DND-41 (cell line): ENCODE measurements at regions not wholly inside any gene's neighbourhood (a gene's known extent, or its start where the extent isn't known, plus 50 kb on each side); places are given as distances from the start of the nearest gene placed in this dataset.
"Not testable (repeated sequence)": the region's sequence is repeated elsewhere in the genome, so short reads cannot be mapped to it uniquely, and the experiment has no call there.

ENCODE experiments used
- ATAC-seq: fragments of 200-7000 bp; cut with Tn5 transposase; 3 replicates; pipeline ENCODE4 v1.9.1; 2021; ENCODE audit warnings: low read depth; ENCODE audit not compliant: insufficient read depth
- DNase-seq: peaks from one replicate; pipeline ENCODE4 v3.0.0-alpha.2; 2020
- H2AFZ ChIP-seq: 2 replicates; pipeline ENCODE4 v1.6.0; 2012; ENCODE audit warnings: low read depth, low read length
- H3K27ac ChIP-seq: 2 replicates; pipeline ENCODE4 v1.5.1; 2012; ENCODE audit warnings: low read length, inconsistent platforms
- H3K27me3 ChIP-seq: fragments of 200-600 bp; sonication (generic); 2 replicates; pipeline ENCODE4 v1.6.0; 2012; ENCODE audit warnings: low read length, mild to moderate bottlenecking, inconsistent platforms; ENCODE audit not compliant: insufficient read depth, poor library complexity
- H3K36me3 ChIP-seq: 2 replicates; pipeline ENCODE4 v1.5.1; 2012; ENCODE audit warnings: low read length, inconsistent platforms; ENCODE audit not compliant: insufficient read depth
- H3K4me1 ChIP-seq: 2 replicates; pipeline ENCODE4 v1.5.1; 2012; ENCODE audit warnings: mild to moderate bottlenecking, low read length; ENCODE audit not compliant: insufficient read depth
- H3K4me2 ChIP-seq: 2 replicates; pipeline ENCODE4 v1.6.0; 2012; ENCODE audit warnings: mild to moderate bottlenecking, moderate library complexity, low read length, inconsistent platforms; ENCODE audit not compliant: insufficient read depth
- H3K4me3 ChIP-seq, 2 experiments: fragments of 200-600 bp in 1 of 2; shearing (Covaris generic) in 1 of 2; 2 replicates each; pipeline ENCODE4 v1.5.1; 2012 to 2016; ENCODE audit warnings: inconsistent platforms in 2 of 2, low read length in 2 of 2, mild to moderate bottlenecking in 2 of 2, low read depth in 1 of 2, moderate library complexity in 1 of 2
- H3K79me2 ChIP-seq: 2 replicates; pipeline ENCODE4 v1.6.0; 2012; ENCODE audit warnings: low read length, inconsistent platforms; ENCODE audit not compliant: insufficient read depth
- H3K9ac ChIP-seq: 2 replicates; pipeline ENCODE4 v1.6.0; 2012; ENCODE audit warnings: low read depth, mild to moderate bottlenecking, inconsistent platforms, low read length, moderate library complexity
- H3K9me3 ChIP-seq: 2 replicates; pipeline ENCODE4 v1.5.1; 2012; ENCODE audit warnings: low read length, moderate library complexity, mild to moderate bottlenecking, inconsistent platforms; ENCODE audit not compliant: insufficient read depth, severe bottlenecking
- H4K20me1 ChIP-seq: 2 replicates; pipeline ENCODE4 v1.6.0; 2012; ENCODE audit warnings: low read length; ENCODE audit not compliant: insufficient read depth
- EZH2 ChIP-seq: IDR thresholded peaks from 3 replicates; pipeline ENCODE4 v1.6.1; 2012; ENCODE audit warnings: borderline replicate concordance, low read depth, mild to moderate bottlenecking, moderate library complexity, low read length, inconsistent platforms; ENCODE audit not compliant: severe bottlenecking
- TF ChIP-seq, protein P1 (sequence below): IDR thresholded peaks from 2 replicates; pipeline ENCODE4 v1.5.1; 2012; ENCODE audit warnings: borderline replicate concordance, low read length, moderate library complexity, mild to moderate bottlenecking; ENCODE audit not compliant: poor library complexity, severe bottlenecking; ENCODE audit errors: extremely low read depth

DNA sequence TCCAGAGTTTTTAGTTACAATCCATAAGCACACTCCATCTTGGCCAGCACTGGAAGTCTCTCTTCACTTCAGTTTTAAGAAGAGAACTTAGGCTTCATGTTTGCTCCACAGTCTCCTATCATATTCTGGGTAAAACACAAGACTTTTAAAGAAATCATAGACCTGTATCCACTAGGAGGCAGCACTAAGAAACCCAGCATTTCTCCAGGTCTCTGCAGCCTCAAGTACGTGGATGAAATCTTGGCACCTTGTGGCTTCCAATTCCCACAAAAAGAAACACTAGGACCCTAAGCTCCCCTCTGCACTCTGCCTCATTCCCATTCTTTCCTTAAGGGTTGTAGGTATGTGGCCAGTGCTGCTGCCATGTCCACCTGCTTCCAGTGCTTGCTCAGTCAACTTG is 367.3 kb upstream of the CASK start:
- ATAC-seq (no peak), DNase-seq (no peak)
- no peak overlapping the region for H3K27ac ChIP-seq
- no peaks in the 10 kb centered on the region for H3K79me2 ChIP-seq
- H4K20me1 ChIP-seq, result no peaks in the 10 kb centered on the region
- H3K36me3 ChIP-seq, result no peaks in the 10 kb centered on the region
- H3K4me2 ChIP-seq, result no peak overlapping the region
- TF ChIP-seq EZH2, result no peak
- TF ChIP-seq, protein P1, sequence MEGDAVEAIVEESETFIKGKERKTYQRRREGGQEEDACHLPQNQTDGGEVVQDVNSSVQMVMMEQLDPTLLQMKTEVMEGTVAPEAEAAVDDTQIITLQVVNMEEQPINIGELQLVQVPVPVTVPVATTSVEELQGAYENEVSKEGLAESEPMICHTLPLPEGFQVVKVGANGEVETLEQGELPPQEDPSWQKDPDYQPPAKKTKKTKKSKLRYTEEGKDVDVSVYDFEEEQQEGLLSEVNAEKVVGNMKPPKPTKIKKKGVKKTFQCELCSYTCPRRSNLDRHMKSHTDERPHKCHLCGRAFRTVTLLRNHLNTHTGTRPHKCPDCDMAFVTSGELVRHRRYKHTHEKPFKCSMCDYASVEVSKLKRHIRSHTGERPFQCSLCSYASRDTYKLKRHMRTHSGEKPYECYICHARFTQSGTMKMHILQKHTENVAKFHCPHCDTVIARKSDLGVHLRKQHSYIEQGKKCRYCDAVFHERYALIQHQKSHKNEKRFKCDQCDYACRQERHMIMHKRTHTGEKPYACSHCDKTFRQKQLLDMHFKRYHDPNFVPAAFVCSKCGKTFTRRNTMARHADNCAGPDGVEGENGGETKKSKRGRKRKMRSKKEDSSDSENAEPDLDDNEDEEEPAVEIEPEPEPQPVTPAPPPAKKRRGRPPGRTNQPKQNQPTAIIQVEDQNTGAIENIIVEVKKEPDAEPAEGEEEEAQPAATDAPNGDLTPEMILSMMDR, result peak; percentile 23
- H2AFZ ChIP-seq, result no peak overlapping the region
- H3K4me3 ChIP-seq, result no peak overlapping the region
- peaks cover 2% of the 10 kb centered on the region; the same call in 1 of the 2 replicates for H3K4me1 ChIP-seq
- no peaks in the 10 kb centered on the region for H3K27me3 ChIP-seq
- no peaks in the 10 kb centered on the region for H3K9me3 ChIP-seq
- H3K9ac ChIP-seq, result no peak overlapping the region

- no peak for DNase-seq
- Histone ChIP-seq H3K27me3 (no peaks in the 10 kb centered on the region), H3K79me2 (no peaks in the 10 kb centered on the region), H3K4me2 (no peak overlapping the region), H3K4me1 (peaks cover 2% of the 10 kb centered on the region; the same call in 1 of the 2 replicates), H2AFZ (no peak overlapping the region), H3K9me3 (no peaks in the 10 kb centered on the region), H3K36me3 (no peaks in the 10 kb centered on the region), H3K4me3 (no peak overlapping the region), H3K9ac (no peak overlapping the region), H4K20me1 (no peaks in the 10 kb centered on the region), H3K27ac (no peak overlapping the region)
- no peak for TF ChIP-seq EZH2
- TF ChIP-seq, protein P1, result no peak
- ATAC-seq, result no peak
Measured at GRCh38 chrX:42289492-42290385, 366.4 kb upstream of the CASK start.

GRCh38 chrX:42285681-42286080 is 362.3 kb upstream of the CASK start:
- H3K27me3 ChIP-seq, H4K20me1 ChIP-seq, H3K9me3 ChIP-seq, H2AFZ ChIP-seq, H3K36me3 ChIP-seq, ATAC-seq, H3K4me3 ChIP-seq, H3K79me2 ChIP-seq, H3K4me2 ChIP-seq, H3K9ac ChIP-seq, DNase-seq, H3K27ac ChIP-seq, H3K4me1 ChIP-seq: not testable (repeated sequence)

DNA sequence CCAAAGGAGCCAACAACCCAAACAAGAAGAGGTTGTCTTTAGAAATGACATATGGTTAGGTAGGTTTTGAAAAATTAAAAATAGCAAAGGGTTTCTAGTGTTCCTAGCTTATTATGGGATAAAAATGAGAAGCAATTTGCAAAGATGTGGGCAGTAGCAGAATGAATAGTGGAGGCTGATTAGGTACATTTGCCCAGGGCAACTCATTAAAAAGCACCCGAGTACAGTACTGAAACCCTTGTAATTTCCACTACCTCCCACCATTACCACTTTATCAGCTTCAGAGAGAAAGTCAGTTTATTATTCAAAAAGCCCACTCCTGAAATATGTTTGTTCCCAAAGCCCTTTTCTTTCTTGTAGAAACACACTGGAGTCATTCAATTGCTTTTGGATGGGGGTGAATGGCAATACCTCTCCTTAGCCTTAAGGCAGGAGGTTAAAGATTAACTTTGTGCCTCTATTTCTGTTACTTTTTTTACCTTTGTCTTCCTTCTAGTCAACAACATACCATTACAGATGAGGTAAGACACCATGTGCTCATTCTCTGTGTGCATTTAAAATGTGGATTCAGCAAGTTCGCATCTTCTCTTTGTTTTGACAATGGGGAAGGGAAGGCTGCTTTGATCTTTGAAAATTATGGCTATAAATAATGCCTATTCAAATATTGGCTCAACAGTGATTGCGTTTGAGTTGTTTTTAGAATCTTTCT is 353.8 kb upstream of the CASK start:
- no peaks in the 10 kb centered on the region for H4K20me1 ChIP-seq
- no peaks in the 10 kb centered on the region for H3K36me3 ChIP-seq
- no peak for DNase-seq
- no peaks in the 10 kb centered on the region for H3K9me3 ChIP-seq
- TF ChIP-seq EZH2, result no peak
- TF ChIP-seq, protein P1, result no peak
- ATAC-seq, result no peak
- no peak overlapping the region for H2AFZ ChIP-seq
- no peak overlapping the region for H3K27ac ChIP-seq
- H3K27me3 ChIP-seq, result no peaks in the 10 kb centered on the region
- no peak overlapping the region for H3K4me3 ChIP-seq
- no peak overlapping the region for H3K4me2 ChIP-seq
- H3K4me1 ChIP-seq, result no peaks in the 10 kb centered on the region
- H3K9ac ChIP-seq, result no peak overlapping the region
- H3K79me2 ChIP-seq, result no peaks in the 10 kb centered on the region
